Endothelial cell of umbilical vein (primary cell): ENCODE measurements at regions not wholly inside any gene's neighbourhood (a gene's known extent, or its start where the extent isn't known, plus 50 kb on each side); places are given as distances from the start of the nearest gene placed in this dataset.

ENCODE experiments used
- BruUV-seq: library from RNA; stranded (reverse); fragments of 400-500 nt; replicated peaks from 2 replicates; lab custom pipeline; 2021; lab: Mats Ljungman, UMichigan
- CTCF ChIA-PET: fragments of 300-600, 350-600 bp; sonication (Branson Sonifier 250); formaldehyde crosslinking; loops from one replicate; lab custom pipeline; 2021; ENCODE audit warnings: antibody characterized with exemption, inconsistent platforms; lab: Charles Lee
- POLR2A ChIA-PET: fragments of 300-600, 350-600 bp; sonication (Branson Sonifier 250); formaldehyde crosslinking; loops from one replicate; lab custom pipeline; 2021; ENCODE audit warnings: antibody characterized with exemption, inconsistent platforms; lab: Charles Lee
- DNase-seq: peaks from one replicate; pipeline ENCODE4 v3.0.0-alpha.2; 2011; ENCODE audit warnings: low read depth, low spot score
- FAIRE-seq: peaks from 2 replicates; lab custom pipeline; 2011; peaks lifted over from hg19 to GRCh38; lab: Jason Lieb, UNC
- H2AFZ ChIP-seq: 2 replicates; pipeline ENCODE4 v1.6.0; 2012; ENCODE audit warnings: low read depth, low read length, control low read depth, inconsistent platforms
- H3K27ac ChIP-seq: 2 replicates; pipeline ENCODE4 v1.5.1; 2011; ENCODE audit warnings: low read depth, mild to moderate bottlenecking, control low read depth, low read length, moderate library complexity; ENCODE audit not compliant: insufficient read depth
- H3K27me3 ChIP-seq, 2 experiments: 2 replicates each; pipeline versions ENCODE4 v1.6.0 to v1.6.1; 2011; ENCODE audit warnings: low read length in 2 of 2, mixed read lengths in 1 of 2; ENCODE audit not compliant: control insufficient read depth in 2 of 2, insufficient read depth in 2 of 2
- H3K36me3 ChIP-seq, 2 experiments: 2 replicates in 1 of 2; 3 replicates in 1 of 2; pipeline ENCODE4 v1.5.1; 2011; ENCODE audit warnings: low read length in 2 of 2, mild to moderate bottlenecking in 1 of 2, moderate library complexity in 1 of 2; ENCODE audit not compliant: control insufficient read depth in 2 of 2, insufficient read depth in 2 of 2; ENCODE audit errors: extremely low read depth in 1 of 2
- H3K4me1 ChIP-seq: 3 replicates; pipeline ENCODE4 v1.5.1; 2011; ENCODE audit warnings: mild to moderate bottlenecking, low read length; ENCODE audit not compliant: control insufficient read depth, insufficient read depth; ENCODE audit errors: extremely low read depth
- H3K4me2 ChIP-seq: 2 replicates; pipeline ENCODE4 v1.6.1; 2011; ENCODE audit warnings: low read length, control low read depth, mixed read lengths; ENCODE audit not compliant: insufficient read depth
- H3K4me3 ChIP-seq, 3 experiments: fragments of 200-600 bp in 1 of 3; sonication (generic), shearing (Covaris generic) in 1 of 3; replicated peaks in 1 of 3; 2 replicates each; pipeline ENCODE4 v1.5.1; 2011 to 2016; ENCODE audit warnings: control low read depth in 3 of 3, low read length in 3 of 3, mild to moderate bottlenecking in 2 of 3, inconsistent platforms in 1 of 3, low read depth in 1 of 3, moderate library complexity in 1 of 3; ENCODE audit not compliant: insufficient read depth in 1 of 3
- H3K79me2 ChIP-seq: 2 replicates; pipeline ENCODE4 v1.6.0; 2012; ENCODE audit warnings: low read length, inconsistent platforms; ENCODE audit not compliant: control insufficient read depth, insufficient read depth
- H3K9ac ChIP-seq: replicated peaks from 2 replicates; pipeline ENCODE3; 2011; ENCODE audit warnings: low read length, control low read depth; ENCODE audit not compliant: insufficient read depth; ENCODE audit errors: extremely low read depth
- H3K9me1 ChIP-seq: replicated peaks from 3 replicates; pipeline ENCODE4 v1.6.0; 2011; ENCODE audit warnings: mild to moderate bottlenecking, low read length; ENCODE audit not compliant: control insufficient read depth, insufficient read depth; ENCODE audit errors: extremely low read depth
- H3K9me3 ChIP-seq: replicated peaks from 2 replicates; pipeline ENCODE4 v1.5.1; 2012; ENCODE audit warnings: low read length, inconsistent platforms; ENCODE audit not compliant: control insufficient read depth, insufficient read depth
- H4K20me1 ChIP-seq: replicated peaks from 2 replicates; pipeline ENCODE3; 2011; ENCODE audit warnings: mild to moderate bottlenecking, low read length; ENCODE audit not compliant: control insufficient read depth, insufficient read depth; ENCODE audit errors: extremely low read depth
- CTCF ChIP-seq, 2 donors: IDR thresholded peaks; 1 replicate in 1 of 2; 2 replicates in 1 of 2; pipeline ENCODE4 v1.5.1; 2011; ENCODE audit warnings: low read length in 2 of 2, mild to moderate bottlenecking in 2 of 2, moderate library complexity in 2 of 2, control low read depth in 1 of 2, inconsistent platforms in 1 of 2, low read depth in 1 of 2; ENCODE audit not compliant: insufficient read depth in 1 of 2; ENCODE audit errors: extremely low read depth in 1 of 2
- EZH2 ChIP-seq: IDR thresholded peaks from 2 replicates; pipeline ENCODE4 v1.6.1; 2012; ENCODE audit warnings: borderline replicate concordance, low read depth, mild to moderate bottlenecking, moderate library complexity, low read length, inconsistent platforms; ENCODE audit not compliant: severe bottlenecking
- FOS ChIP-seq: IDR thresholded peaks from 2 replicates; pipeline ENCODE4 v1.6.1; 2011; ENCODE audit warnings: mild to moderate bottlenecking, low read length, moderate library complexity, borderline replicate concordance; ENCODE audit not compliant: insufficient read depth
- GATA2 ChIP-seq: IDR thresholded peaks from 2 replicates; pipeline ENCODE4 v1.7.0; 2011; ENCODE audit warnings: low read depth, mild to moderate bottlenecking, moderate library complexity, mixed read lengths, low read length; ENCODE audit not compliant: insufficient read length, insufficient read depth
- JUN ChIP-seq: IDR thresholded peaks from 2 replicates; pipeline ENCODE4 v1.6.1; 2011; ENCODE audit warnings: borderline replicate concordance, low read depth; ENCODE audit not compliant: insufficient read length, insufficient read depth
- MAX ChIP-seq: IDR thresholded peaks from 2 replicates; pipeline ENCODE4 v1.6.1; 2011; ENCODE audit not compliant: insufficient read depth, insufficient read length
- MYC ChIP-seq: IDR thresholded peaks from one replicate; pipeline ENCODE4 v1.6.1; 2011; ENCODE audit warnings: mild to moderate bottlenecking, low read depth, low read length
- POLR2A ChIP-seq: IDR thresholded peaks from 2 replicates; pipeline ENCODE4 v1.6.1; 2012; ENCODE audit warnings: low read depth, mild to moderate bottlenecking, control low read depth, low read length
- POLR2AphosphoS5 ChIP-seq: IDR thresholded peaks from 2 replicates; pipeline ENCODE4 v1.6.1; 2012; ENCODE audit warnings: low read depth, mild to moderate bottlenecking, control low read depth, low read length, moderate library complexity; ENCODE audit not compliant: insufficient read depth
- dilution Hi-C: fragments of 300-500 bp; cut with MboI; formaldehyde crosslinking; loops from one replicate; pipeline ENCODE4 v1.15.0; 2019; ENCODE audit warnings: low sequenced_read_pairs; ENCODE audit not compliant: extremely low pct_ligation_motif_present
- intact Hi-C: fragments of 100-400 bp; cut with micrococcal nuclease; formaldehyde crosslinking; loops from one replicate; pipeline ENCODE4 v1.10.0; 2022

DNA sequence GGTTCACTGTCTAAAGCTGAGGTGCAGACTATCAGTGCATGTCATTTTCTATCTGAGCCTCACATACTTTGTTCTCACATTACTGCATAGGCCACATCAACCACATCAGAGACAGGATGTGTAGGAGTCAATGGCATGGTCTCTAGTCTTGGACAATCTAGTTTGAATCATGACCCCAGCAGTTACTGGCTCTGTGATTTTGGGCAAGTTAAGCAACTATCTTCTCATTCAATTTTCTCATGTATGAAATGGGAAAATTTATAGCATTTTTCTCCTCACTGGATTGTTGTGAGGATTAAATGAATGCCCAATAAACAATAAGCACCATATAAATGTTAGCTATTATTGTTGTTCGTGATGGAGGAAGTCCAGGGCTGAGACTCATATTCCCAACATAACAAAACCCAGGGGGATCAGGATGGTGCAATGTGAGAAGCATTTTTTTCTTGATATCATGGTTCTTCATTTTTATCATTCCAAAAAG lies 432.6 kb downstream of the LRIG3 start:
- ChIA-PET POLR2A (no interaction called here), CTCF (no interaction called here)
- H3K9ac ChIP-seq, result no peak overlapping the region
- H3K27me3 ChIP-seq, result no peaks in the 10 kb centered on the region
- DNase-seq (no peak), FAIRE-seq (no peak)
- peaks cover 7% of the 10 kb centered on the region for H3K4me1 ChIP-seq
- no peaks in the 10 kb centered on the region for H3K9me3 ChIP-seq
- no peak overlapping the region for H3K4me3 ChIP-seq
- TF ChIP-seq GATA2, result no peak
- no peak for TF ChIP-seq JUN
- no peak for TF ChIP-seq MYC
- TF ChIP-seq FOS, result no peak
- TF ChIP-seq EZH2, result no peak
- TF ChIP-seq POLR2AphosphoS5, result no peak
- TF ChIP-seq CTCF (IDR thresholded peaks at IDR 0.05; ENCODE audit: extremely low read depth in 1 of 2, insufficient read depth in 1 of 2, low read depth in 1 of 2, low read length in 2 of 2), result no peak
- no peak for TF ChIP-seq POLR2A
- TF ChIP-seq MAX, result no peak
- no peaks in the 10 kb centered on the region for H4K20me1 ChIP-seq
- intact Hi-C loops, result no loop called here
- H3K36me3 ChIP-seq, result no peaks in the 10 kb centered on the region
- no peak overlapping the region for H3K27ac ChIP-seq
- dilution Hi-C loops, result no loop called here
- no peak overlapping the region for H3K4me2 ChIP-seq
- H3K9me1 ChIP-seq, result no peaks in the 10 kb centered on the region
- H2AFZ ChIP-seq, result no peak overlapping the region
- BruUV-seq, result no TSS peak
- H3K79me2 ChIP-seq, result no peaks in the 10 kb centered on the region
